HG03439 (cell line): ENCODE measurements at regions not wholly inside any gene's neighbourhood (a gene's known extent, or its start where the extent isn't known, plus 50 kb on each side); places are given as distances from the start of the nearest gene placed in this dataset.

Experiments
- ATAC-seq: cut with Tn5 transposase; IDR thresholded peaks from one replicate; pipeline ENCODE4 v1.9.1; 2021; ENCODE audit warnings: mild to moderate bottlenecking, moderate library complexity; ENCODE audit not compliant: unreplicated experiment

DNA sequence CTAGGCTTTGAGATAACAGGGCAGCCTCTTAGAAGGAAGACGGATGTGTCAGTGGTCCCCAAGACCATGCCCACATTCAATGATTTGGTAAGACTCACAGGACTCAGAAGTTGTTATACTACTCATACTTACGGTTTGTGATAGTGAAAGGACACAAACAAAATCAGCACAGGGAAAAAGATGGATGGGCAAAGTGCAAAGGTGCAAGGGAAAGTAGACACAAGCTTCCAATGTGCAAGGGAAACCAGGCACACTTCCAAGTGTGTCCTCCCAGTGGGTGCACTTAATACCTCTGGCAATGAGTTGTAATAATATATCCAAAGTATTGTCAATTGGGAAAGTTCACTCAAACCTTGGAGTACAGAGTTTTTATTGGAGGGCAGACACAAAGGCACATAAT, 53.8 kb upstream of the VCX start:
- no peak for ATAC-seq

DNA sequence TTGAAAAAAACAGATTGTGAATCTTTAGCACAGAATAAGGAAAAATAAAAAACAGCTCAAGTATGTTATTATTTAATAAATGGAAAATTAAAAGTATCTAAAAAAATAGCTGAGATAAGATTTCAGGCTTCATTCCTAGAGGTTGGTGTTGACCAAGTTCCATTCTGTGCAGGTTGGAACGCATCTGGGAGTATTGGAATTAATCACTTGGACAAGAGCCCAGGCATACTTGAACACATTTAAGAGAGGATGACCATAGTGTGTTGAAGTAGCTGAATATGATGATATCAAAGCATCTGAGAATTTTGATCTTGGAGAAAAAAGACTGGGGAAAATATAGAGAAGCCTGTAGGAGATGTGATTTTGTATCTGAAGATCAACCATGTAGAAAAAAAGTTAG, 54.6 kb upstream of the VCX start:
- no peak for ATAC-seq

DNA sequence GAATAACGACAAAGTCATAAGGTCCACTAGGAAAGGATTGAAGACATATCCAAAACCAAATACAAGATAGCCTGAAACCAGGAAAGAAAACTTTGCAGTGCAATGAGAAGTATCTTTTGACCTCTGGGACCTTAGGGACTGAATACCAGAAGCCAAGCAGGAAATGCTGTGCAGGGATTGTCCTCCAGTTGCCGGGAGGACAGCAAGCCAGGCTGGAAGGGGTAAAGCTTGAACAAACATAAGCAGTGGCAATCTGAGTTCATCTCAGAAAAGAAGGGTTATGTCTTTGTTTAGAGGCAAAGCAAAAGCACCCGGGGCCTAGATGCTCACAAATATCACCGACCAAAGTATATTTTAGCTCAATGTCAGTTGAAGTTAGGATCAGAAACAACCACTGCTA, 55.3 kb upstream of the VCX start:
- ATAC-seq = no peak

DNA sequence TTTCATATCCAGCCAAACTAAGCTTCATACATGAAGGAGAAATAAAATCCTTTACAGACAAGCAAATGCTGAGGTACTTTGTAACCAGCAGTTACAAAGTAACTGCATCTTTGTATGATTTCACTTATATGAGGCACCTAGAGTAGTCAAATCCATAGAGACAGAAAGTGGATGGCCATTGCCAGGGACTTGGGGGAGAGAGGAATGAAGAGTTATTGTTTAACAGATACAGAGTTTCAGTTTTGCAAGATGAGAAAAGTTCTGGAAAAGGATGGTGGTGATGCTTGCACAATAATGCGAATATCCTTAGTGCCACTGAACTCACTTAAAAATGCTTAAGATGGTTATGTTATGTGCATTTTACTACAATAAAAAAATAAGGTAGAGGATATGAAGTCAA, 58.4 kb upstream of the VCX start:
- no peak for ATAC-seq

DNA sequence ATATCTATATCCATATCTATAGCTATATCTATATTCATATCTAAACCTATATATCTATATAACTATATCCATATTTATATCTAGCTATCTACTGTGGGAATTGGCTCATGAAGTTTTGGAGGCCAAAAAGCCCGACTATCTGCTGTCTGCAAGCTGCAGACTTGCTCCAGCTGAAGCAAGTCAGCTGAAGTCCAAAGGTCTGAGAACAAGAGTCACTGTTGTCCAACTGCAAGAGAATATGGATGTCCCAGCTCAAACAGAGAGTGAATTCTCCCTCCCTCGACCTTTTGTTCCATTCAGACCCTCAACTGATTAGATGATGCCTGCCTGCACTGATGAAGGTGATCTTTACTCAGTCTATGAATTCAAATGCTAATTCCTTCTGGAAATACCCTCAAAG, 63.3 kb upstream of the VCX start:
- ATAC-seq = no peak

DNA sequence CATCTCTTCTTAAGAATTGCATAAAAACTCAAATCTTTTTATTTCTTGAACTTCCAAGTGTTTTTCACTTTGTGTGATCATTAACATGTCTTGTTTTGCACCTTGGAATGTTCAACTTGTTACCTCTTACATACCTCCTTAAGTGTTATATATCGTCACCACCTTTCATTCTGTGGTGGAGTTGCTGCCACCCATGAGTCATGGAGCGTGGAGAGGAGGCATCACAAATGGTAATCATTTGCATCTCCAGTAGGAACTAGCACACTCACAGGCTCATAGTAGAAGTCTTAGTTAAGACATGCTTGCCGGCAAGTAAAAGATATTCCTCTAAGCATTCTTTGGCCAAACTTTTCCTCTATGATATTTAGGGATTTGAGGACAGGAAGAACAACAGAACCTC, 67.0 kb upstream of the VCX start:
- ATAC-seq = no peak

DNA sequence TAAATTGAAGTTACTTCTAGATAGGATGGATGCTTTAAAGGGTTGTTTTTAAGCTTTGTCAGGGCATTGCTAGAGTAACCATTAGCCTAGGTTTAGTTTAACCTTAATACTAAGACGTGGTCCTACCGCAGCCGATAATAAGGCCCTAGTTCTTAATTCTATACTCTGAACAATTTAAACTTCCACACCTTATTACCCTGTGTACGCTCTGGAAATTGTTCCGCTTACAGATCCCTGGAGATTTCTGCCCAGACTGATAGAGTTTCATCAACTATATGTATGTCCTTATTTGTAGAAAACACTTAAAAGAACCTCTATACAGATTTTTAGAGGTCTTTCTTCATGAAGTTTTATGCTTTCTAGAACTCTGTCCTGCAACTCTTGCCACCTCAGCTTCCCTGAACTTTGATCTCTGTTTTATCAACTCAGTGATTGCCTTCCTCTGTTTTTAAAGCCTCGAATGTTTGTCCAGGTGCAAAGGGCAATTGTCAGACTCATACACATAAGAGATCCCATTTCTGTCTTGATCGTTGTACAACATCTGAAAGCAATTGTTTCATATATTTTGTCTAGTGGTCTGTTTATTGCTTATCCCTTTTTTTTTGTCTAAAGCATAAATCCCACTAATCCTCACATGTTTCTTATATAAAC, 71.1 kb upstream of the VCX start:
- no peak for ATAC-seq

DNA sequence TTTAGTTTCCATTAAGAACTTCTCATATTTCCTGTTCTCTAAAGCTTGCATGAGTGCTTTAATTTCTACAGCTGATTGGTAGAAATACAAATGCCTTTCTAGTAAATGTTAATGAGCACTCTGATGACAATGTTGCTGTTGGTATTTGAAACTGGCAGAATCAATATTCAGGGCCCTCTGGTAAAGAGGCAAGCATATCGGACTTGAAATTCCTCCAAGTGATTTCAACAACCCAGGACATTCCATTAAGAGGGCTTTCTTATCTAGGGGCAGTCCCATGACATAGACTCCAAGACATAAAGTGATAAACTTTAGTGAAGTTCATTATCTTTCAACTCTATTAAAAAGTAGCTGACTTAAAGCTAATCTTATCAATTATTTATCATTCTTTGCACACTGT, 83.1 kb upstream of the VCX start:
- ATAC-seq = no peak

DNA sequence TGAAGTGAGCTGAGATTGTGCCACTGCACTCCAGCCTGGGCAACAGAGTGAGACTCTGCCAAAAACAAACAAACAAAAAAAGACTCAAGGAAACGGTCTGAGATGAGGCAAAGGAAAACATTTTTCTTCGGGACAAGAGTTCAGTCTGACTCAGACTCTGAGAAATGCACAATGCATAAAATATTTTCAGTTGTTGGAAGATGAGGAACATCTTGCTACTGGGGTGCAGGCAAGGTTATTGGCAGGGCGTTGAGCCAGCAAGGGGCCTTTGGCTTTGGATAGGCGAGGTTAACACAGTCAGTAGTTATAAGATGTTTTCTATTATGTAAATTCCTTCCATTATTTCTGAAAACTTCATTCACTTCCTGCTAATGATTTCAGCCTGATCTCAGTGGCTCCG, 96.1 kb upstream of the VCX start:
- ATAC-seq = no peak

DNA sequence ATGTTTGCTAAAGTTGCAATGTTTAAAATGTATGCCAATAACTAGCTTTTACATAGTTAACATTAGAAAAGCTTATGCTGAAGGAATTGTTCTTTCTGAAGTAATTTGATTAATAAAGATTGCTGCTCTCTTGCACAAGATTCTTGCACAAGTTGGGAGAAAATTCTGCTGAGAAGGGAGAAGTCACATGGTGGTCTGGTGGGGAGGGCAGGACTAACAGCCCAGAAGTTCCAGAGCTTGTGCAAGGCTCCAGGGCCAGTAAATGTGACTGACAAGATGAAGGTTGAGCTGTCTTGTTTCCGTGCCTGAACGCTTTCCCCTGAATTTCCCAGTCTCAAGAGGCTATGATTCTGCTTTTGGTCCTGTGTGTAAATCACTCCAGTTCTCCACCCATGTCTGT, 112.9 kb upstream of the VCX start:
- ATAC-seq = no peak

DNA sequence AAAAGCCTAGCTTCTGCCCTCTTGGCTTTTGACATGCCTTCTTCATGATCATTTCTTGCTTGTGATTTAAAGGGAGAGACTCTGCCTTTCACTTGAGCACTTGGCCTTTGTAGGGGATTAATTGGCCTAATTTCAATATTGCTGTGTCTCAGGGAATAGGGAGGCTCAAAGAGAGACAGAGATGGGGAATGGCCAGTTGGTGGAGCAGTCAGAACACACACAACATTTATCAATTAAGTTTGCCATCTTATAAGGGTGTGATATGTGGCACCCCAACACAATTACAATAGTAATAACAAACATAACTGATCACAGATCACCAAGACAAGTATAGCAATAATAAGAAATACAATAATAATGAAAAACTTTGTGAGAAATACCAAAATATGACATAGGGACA, 122.5 kb upstream of the VCX start:
- no peak for ATAC-seq

DNA sequence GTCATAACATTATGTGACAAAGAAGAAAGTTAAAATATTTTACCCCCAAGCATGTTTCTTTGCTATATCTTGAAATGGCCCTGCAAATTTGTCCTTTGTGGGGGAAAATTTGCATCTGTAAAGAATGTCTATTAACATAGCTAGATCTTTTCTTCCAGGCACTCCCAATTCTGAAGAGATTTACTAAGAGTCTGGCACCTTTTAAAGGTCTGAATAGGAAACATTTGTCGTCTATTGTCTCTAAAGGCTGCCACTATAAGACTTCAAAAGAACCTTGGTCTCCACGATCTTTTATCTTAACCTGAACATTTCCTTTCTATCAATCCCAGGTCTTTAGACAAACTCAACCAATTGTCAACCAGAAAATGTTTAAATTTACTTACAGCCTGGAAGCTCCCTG, 128.6 kb upstream of the VCX start:
- ATAC-seq = no peak

DNA sequence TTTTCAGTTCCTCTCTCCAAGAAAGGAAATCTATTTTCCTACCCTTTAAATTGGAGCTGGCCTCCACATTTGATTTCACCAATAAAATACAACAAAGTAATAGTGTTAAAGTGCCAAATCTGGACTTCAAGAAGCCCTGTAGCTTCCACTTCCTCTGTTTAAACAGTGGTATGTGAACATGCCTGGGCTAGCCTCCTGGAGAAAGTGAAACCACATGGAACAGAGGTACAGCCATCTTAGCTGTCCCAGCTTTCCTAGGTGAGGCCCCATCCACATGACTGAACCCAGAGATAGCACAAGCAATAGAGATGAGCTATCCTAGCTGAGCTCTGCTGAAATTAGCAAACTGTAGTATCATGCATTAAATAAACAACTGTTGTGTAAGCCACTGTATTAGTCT, 131.8 kb upstream of the VCX start:
- no peak for ATAC-seq

DNA sequence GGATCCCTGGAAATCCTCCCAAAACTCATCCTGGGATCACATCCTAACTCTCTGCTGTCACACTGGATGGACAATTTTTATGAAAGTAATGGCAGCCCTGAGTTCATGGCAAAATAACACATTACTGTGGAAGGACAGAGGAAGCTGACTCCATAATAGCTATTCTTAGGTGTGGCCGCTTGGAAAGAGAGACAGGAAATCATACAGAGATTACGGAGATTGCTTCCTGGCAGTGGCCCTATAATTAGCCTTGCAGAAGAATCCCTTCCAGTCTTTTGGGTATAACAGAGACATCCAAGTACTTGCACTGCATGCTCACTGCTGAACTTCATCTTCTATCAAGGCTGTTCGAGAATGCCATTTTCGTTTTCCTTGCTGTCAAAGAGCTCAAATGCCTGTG, 133.1 kb upstream of the VCX start:
- no peak for ATAC-seq

DNA sequence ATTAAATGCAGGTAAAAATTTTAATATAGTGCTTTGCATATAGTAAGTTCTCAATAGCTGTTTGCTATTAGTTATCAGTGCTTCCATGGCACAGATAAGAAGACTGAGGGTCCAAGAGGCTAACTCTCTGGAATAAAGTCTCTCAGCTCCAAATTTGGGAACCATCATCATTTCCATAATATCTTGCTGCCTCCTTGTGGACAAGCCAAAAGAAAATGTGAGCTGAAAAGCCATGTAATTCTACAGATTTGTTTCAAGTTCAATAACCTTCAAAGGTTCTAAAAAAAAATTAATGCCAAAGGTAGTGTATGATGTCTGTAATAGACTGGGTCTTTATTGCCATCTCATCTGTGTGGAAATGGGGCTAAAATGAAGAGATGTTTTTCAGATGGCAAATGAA, 136.9 kb upstream of the VCX start:
- ATAC-seq = no peak

DNA sequence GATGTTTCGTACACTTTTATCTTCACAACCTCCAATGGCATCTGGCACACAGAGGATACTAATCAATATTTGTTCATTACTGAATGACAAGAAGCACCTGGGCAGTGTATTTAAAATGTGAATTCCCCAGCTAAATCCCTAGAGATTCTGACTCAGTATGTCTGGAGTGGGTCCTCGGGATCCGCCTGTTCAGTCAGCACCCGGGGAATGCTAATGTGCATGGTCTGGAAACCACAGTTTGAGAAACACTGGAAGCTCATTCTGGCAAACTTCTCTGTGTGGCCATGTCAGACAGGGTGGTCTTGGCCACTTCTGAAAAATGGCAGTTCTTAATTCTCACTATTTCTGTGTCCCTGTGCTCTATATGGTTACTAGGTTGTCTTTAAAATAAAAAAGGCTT, 138.8 kb upstream of the VCX start:
- ATAC-seq = no peak

DNA sequence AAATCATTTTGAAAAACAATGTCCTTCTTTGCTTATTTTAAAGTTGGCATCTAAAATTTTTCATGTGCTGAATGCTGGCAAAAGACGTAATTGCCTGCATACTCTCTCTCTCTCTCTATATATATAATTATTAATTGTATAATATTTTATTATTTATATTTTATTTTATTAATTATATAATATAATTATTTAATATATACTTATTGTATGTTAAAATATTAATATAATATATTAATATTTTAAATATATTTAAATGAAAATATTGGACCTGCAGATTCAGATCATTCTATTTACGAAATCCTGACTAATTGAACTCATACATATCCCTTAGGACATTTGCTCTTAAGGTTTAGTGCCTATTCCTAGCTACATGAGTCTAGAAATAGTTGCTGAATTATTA, 144.7 kb upstream of the VCX start:
- ATAC-seq = no peak

DNA sequence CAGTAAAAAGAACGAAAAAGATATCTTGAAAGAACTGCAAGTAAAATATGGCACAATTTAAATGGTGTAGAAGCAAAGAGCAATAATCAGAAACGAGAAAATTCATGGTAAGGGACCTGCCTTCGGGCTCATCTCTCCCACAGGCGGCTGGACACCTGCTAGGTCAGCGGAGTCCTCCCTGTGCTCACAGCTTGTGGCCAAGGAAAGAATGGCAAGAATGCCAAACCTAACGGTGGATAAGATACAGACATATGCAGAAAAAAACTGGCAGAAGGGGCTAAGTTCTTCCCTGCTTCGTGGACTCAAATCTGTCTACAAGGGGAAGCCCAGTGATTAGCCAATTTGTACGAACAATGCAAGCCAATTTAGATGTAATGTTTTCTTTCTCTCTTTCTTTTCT, 152.1 kb upstream of the VCX start:
- ATAC-seq = no peak

DNA sequence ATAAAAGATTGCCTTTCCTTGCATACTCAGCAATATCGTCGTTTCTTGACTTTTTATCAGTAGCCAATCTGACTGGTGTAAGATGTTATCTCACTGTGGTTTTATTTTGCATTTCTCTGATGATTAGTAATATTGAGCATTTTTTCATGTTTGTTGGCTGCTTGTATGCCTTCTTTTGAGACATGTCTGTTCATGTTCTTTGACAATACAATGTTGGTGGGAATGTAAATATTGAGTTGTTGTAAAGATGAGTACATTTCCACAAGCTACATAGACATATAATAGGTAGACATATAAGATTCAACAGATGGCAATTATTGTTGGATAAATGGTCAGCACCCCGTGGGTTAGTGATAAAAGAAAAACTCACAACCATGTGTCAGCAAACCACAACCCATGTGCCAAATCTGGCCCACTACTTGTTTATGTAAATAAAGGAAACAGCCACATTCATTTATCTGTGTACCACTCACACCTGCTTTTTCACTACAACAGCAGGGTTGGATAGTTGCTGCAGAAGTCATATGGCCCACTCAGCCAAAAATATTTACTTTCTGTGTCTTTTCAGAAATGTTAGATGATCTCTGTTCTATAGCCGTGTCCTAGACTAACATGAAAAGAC, 153.1 kb upstream of the VCX start:
- no peak for ATAC-seq

DNA sequence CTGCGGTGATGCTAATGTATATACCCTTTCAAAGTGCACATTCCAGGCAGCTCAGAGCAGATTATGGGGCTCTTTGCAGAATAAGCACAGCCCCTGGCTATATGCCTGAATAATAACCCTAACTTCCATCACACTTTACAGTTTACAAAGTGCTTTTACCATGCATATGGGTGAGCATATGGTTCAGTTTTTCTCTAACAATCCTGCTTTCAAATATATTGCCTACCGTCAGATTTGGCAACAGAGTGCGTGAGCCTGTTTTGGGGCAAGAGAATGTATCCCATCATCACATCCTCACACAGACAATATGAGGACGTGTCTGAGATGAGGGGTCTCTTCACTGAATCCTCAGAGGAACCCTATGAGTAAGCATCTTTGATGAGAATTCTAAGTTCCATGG, 162.8 kb upstream of the VCX start:
- ATAC-seq = no peak

DNA sequence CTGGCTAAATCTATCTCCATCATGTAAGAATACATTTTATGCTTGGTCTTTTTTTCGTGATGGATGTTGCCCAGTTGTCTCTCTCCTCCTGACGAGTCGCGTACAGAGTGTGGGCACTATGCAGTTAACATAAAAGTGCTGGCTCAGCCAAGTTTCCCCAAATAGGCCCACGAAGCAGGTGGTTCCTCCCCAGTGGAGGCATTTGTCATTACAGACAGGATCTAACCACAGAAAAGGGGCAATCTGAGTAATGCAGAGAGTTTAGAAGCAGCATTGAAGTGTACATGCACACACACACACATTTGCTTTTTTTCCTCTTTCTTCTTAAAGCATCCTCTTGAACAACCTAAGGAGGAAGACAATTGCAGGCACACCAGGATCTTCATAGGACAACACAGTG, 188.7 kb upstream of the VCX start:
- ATAC-seq = no peak

DNA sequence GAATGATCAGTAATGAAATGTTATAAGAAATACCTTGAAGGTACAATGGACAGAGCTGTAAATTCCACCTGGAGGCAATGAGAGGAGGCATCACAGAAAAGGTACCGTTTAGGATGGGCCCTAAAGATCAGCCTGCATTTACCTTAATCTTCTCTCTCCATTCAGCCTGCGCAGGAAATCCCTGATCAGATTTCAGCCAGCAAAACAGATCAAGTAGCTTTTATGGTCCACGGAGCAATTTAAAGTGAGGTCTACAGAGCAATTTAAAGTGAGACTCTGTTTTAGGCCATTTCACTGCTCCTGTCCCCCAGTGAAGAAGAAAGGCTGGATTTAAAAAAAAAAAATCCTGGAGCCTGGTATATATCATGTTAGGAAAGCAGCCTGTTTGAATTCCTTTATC, 195.1 kb upstream of the VCX start:
- ATAC-seq = no peak

DNA sequence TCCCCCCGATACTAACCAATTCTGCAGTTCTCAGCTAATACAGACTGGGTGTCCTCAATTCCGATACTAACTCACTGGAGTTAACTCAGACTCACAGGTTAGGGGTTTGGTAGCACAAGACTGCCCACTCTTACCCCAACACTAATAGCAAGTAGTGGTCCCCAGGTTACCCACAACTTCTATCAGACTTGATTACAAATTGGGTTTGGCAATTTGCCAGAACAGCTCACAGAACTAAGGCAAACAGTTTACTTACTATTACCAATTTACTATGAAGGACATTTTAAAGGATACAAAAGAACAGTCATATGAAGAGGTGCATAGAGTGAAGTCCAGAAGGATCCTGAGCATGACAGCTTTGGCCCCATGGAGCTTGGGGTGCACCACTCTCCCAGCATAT, 201.8 kb upstream of the VCX start:
- ATAC-seq = no peak
